8988T (cell line): ENCODE measurements at regions not wholly inside any gene's neighbourhood (a gene's known extent, or its start where the extent isn't known, plus 50 kb on each side); places are given as distances from the start of the nearest gene placed in this dataset.
"Not testable (repeated sequence)": the region's sequence is repeated elsewhere in the genome, so short reads cannot be mapped to it uniquely, and the experiment has no call there.

Source experiments
- DNase-seq: peaks from one replicate; pipeline ENCODE4 v3.0.0; 2011

GRCh38 chr6:144630857-144631256 lies 345.7 kb downstream of the UTRN start:
- no peak for DNase-seq

GRCh38 chr6:144632266-144632665 lies 347.1 kb downstream of the UTRN start:
- no peak for DNase-seq

- no peak for DNase-seq
Measured at GRCh38 chr6:144633886-144634285, 348.8 kb downstream of the UTRN start.

GRCh38 chr6:144634371-144634770 lies 349.2 kb downstream of the UTRN start:
- no peak for DNase-seq

- no peak for DNase-seq
Measured at GRCh38 chr6:144635051-144635450, 349.9 kb downstream of the UTRN start.

- DNase-seq, result not testable (repeated sequence)
Measured at GRCh38 chr6:144636025-144636424, 350.9 kb downstream of the UTRN start.

GRCh38 chr6:144637541-144637940 lies 352.4 kb downstream of the UTRN start:
- DNase-seq, result no peak

- DNase-seq, result no peak
Measured at GRCh38 chr6:144639654-144640053, 354.5 kb downstream of the UTRN start.

GRCh38 chr6:144641286-144641685 lies 356.2 kb downstream of the UTRN start:
- no peak for DNase-seq

- no peak for DNase-seq
Measured at GRCh38 chr6:144644776-144645175, 359.6 kb downstream of the UTRN start.

GRCh38 chr6:144646093-144647056 lies 361.2 kb downstream of the UTRN start:
- DNase-seq, result no peak

- no peak for DNase-seq
Measured at GRCh38 chr6:144647406-144647964, 362.4 kb downstream of the UTRN start.

- DNase-seq, result no peak
Measured at GRCh38 chr6:144647971-144648651, 363.0 kb downstream of the UTRN start.

- no peak for DNase-seq
Measured at GRCh38 chr6:144649085-144649484, 363.9 kb downstream of the UTRN start.

GRCh38 chr6:144651234-144651633 lies 366.1 kb downstream of the UTRN start:
- no peak for DNase-seq

- DNase-seq, result no peak
Measured at GRCh38 chr6:144652292-144652891, 367.3 kb downstream of the UTRN start.

GRCh38 chr6:144653885-144654505 lies 368.9 kb downstream of the UTRN start:
- no peak for DNase-seq

- DNase-seq, result no peak
Measured at GRCh38 chr6:144654506-144654905, 369.4 kb downstream of the UTRN start.

GRCh38 chr6:144655376-144655775 lies 370.2 kb downstream of the UTRN start:
- DNase-seq, result no peak

GRCh38 chr6:144657691-144658090 lies 372.6 kb downstream of the UTRN start:
- no peak for DNase-seq

- DNase-seq, result no peak
Measured at GRCh38 chr6:144659202-144660182, 374.4 kb downstream of the UTRN start.
